ENCODE measurements at regions not wholly inside any gene's neighbourhood (a gene's known extent, or its start where the extent isn't known, plus 50 kb on each side); places are given as distances from the start of the nearest gene placed in this dataset.
"Not testable (repeated sequence)": the region's sequence is repeated elsewhere in the genome, so short reads cannot be mapped to it uniquely, and the experiment has no call there.

DNA sequence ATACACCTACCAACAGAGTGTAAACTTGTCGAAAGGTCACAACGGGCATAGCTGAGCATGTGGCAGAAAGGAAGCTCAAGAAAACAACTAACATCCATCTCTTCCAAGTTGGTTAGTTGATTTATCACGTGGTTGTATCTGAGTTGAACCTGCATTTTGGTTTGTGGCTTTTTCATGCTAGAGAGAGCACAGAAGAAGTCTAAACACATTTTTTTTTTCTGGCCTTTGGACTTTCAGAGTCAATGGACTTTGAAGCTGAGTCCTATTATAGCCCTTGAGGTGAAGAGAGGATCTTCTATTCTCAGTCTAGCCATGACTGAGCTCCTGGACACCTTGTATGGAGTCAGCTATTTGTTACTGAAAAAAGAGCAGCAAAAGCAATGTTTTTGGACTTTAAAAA is 150.6 kb upstream of the TRPC5 start:
- 60 to 63% methylated on average over 1 to 3 of the region's 3 CpGs for WGBS, 2 donors
- no peak for DNase-seq

DNA sequence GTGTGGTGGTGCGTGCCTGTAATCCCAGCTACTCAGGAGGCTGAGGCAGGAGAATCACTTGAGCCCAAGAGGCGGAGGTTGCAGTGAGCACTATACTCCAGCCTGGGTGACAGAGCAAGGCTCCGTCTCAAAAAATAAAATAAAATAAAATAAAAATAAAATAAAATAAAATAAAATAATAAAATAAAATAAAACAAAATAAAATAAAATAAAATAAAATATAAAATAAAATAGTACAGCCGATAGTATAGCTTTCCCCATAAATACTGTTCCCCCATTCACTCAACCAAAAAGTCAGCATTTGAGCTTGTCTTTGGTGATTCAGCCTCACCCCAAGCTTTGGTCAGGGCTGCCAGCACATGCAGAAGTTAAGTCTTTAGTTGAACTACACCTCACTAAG is 144.2 kb upstream of the TRPC5 start:
- H3K4me1 ChIP-seq; ATAC-seq (ENCODE audit: low FRiP score in 2 of 2); H3K9me3 ChIP-seq; H3K36me3 ChIP-seq; H3K4me3 ChIP-seq; H3K27ac ChIP-seq; DNase-seq; H3K27me3 ChIP-seq: not testable (repeated sequence)
- WGBS, 2 donors, result 90 to 95% methylated on average over 4 of the region's 4 CpGs

More for the DNA sequence above, 150.6 kb upstream of the TRPC5 start:
- no peaks in the 10 kb centered on the region for H3K4me1 ChIP-seq
- no peak overlapping the region for H3K4me3 ChIP-seq
- H3K9me3 ChIP-seq, result no peaks in the 10 kb centered on the region
- H3K27me3 ChIP-seq, result no peaks in the 10 kb centered on the region
- no peak for ATAC-seq (ENCODE audit: low FRiP score in 2 of 2)
- H3K36me3 ChIP-seq, result no peaks in the 10 kb centered on the region
- no peak overlapping the region for H3K27ac ChIP-seq
- TF ChIP-seq, protein P1, sequence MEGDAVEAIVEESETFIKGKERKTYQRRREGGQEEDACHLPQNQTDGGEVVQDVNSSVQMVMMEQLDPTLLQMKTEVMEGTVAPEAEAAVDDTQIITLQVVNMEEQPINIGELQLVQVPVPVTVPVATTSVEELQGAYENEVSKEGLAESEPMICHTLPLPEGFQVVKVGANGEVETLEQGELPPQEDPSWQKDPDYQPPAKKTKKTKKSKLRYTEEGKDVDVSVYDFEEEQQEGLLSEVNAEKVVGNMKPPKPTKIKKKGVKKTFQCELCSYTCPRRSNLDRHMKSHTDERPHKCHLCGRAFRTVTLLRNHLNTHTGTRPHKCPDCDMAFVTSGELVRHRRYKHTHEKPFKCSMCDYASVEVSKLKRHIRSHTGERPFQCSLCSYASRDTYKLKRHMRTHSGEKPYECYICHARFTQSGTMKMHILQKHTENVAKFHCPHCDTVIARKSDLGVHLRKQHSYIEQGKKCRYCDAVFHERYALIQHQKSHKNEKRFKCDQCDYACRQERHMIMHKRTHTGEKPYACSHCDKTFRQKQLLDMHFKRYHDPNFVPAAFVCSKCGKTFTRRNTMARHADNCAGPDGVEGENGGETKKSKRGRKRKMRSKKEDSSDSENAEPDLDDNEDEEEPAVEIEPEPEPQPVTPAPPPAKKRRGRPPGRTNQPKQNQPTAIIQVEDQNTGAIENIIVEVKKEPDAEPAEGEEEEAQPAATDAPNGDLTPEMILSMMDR (IDR thresholded peaks at IDR 0.05), result no peak
- TF ChIP-seq POLR2AphosphoS5 (IDR thresholded peaks at IDR 0.05) (no peak), EP300 (IDR thresholded peaks at IDR 0.05) (no peak), POLR2A (IDR thresholded peaks at IDR 0.05) (no peak)

DNA sequence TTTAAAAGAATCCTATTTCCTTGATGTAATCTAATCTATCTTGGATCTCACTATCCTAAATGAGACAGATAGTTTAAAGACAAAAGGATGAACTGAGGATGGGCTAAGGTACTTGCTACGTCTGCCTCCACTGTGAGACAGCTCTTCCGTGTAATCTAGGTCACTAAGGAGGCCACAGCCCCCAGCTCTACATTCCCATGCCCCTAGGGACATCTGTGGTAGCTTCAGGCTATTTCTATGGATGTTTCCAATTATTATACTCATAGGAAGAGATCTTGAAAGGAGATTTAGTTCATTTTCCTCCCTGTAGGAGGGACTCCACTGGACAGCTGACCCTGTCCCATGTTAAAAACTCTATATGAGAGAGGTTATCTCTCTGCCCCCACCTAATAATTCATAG is 140.8 kb upstream of the TRPC5 start:
- WGBS, 2 donors, result 50 to 55% methylated on average over 2 of the region's 2 CpGs

DNA sequence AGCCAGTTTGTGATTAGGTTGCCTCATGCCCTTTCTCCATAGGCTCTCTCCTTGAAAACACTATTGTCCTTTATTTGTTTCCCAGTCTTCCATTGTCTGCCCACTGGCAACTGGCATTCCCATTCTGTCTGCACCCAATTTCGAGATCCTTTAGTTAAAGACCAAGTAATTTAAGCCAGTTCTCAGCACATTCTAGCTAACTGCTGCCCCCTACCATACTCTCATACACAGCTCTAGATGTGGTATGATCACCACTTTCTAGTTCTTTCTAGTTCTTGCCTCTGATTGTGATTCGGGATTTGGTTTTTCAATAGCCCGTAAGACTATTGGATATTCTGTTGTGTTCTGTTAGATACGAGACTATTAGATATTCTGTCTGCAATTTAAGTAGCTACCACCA is 135.8 kb upstream of the TRPC5 start:
- no peaks in the 10 kb centered on the region for H3K36me3 ChIP-seq
- ATAC-seq (ENCODE audit: low FRiP score in 2 of 2) (no peak), DNase-seq (no peak)
- H3K4me1 ChIP-seq, result no peaks in the 10 kb centered on the region
- H3K27ac ChIP-seq, result no peak overlapping the region
- no peak overlapping the region for H3K4me3 ChIP-seq
- H3K27me3 ChIP-seq, result no peaks in the 10 kb centered on the region
- 79 to 85% methylated on average over 4 of the region's 4 CpGs for WGBS, 2 donors
- TF ChIP-seq POLR2AphosphoS5 (IDR thresholded peaks at IDR 0.05), result no peak
- TF ChIP-seq EP300 (IDR thresholded peaks at IDR 0.05), result no peak
- TF ChIP-seq, protein P1 (IDR thresholded peaks at IDR 0.05), result no peak
- no peak for TF ChIP-seq POLR2A (IDR thresholded peaks at IDR 0.05)
- no peaks in the 10 kb centered on the region for H3K9me3 ChIP-seq

More for the DNA sequence above, 140.8 kb upstream of the TRPC5 start:
- H3K4me3 ChIP-seq, result no peak overlapping the region
- ATAC-seq (ENCODE audit: low FRiP score in 2 of 2) (no peak), DNase-seq (no peak)
- no peaks in the 10 kb centered on the region for H3K9me3 ChIP-seq
- H3K36me3 ChIP-seq, result no peaks in the 10 kb centered on the region
- no peaks in the 10 kb centered on the region for H3K27me3 ChIP-seq
- H3K4me1 ChIP-seq, result no peaks in the 10 kb centered on the region
- TF ChIP-seq EP300 (IDR thresholded peaks at IDR 0.05) (no peak), POLR2AphosphoS5 (IDR thresholded peaks at IDR 0.05) (no peak)
- H3K27ac ChIP-seq, result no peak overlapping the region

DNA sequence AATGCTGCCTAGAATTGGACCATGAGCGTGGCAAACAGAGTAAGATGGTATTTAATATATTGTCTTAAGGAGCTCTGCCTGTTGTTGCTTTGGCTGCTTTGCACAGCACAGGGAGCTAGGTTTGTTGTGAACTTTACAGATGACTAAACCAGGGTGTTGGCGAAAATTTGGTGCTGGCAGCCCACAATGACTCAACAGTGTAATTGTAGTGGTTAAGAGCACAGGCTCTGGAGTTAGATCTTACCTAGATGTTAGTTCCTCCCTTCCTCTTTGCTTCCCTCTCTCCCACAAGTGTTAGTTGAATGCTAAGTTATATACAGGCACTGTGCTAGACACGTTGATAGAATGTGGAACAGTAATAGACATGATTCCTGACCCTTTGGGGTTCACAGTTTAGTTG is 128.9 kb upstream of the TRPC5 start:
- Histone ChIP-seq H3K9me3 (no peaks in the 10 kb centered on the region), H3K27me3 (no peaks in the 10 kb centered on the region)
- no peak for ATAC-seq (ENCODE audit: low FRiP score in 2 of 2)

DNA sequence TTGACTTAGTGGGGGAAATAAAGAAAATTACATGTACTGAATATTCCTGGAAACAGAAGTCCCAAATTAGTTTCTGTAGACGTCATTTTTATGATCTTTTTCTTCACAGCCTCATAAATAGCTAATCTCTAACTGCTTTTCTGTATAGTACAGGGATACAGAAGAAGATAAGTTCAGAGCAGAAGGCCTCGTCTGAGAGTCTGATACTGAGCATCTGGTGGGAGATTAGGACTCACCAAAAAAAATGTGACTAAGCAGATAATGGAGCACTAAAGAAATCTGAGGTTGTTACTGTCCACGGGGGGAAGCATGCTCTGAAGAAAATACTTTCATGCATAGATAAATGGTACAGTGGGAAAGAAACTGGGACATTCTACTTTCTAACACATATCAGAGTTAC is 115.3 kb upstream of the TRPC5 start:
- no peaks in the 10 kb centered on the region for H3K27me3 ChIP-seq
- ATAC-seq (ENCODE audit: low FRiP score in 2 of 2) (no peak), DNase-seq (no peak)
- no peak overlapping the region for H3K27ac ChIP-seq
- H3K4me1 ChIP-seq, result no peaks in the 10 kb centered on the region
- H3K36me3 ChIP-seq, result no peaks in the 10 kb centered on the region
- WGBS, 2 donors, result 51 to 60% methylated on average over 3 of the region's 3 CpGs
- no peak overlapping the region for H3K4me3 ChIP-seq
- TF ChIP-seq POLR2AphosphoS5 (IDR thresholded peaks at IDR 0.05) (no peak), EP300 (IDR thresholded peaks at IDR 0.05) (no peak), POLR2A (IDR thresholded peaks at IDR 0.05) (no peak)
- TF ChIP-seq, protein P1 (IDR thresholded peaks at IDR 0.05), result no peak
- H3K9me3 ChIP-seq, result no peaks in the 10 kb centered on the region

More for the DNA sequence above, 128.9 kb upstream of the TRPC5 start:
- Histone ChIP-seq H3K4me1 (no peaks in the 10 kb centered on the region), H3K4me3 (no peak overlapping the region), H3K36me3 (no peaks in the 10 kb centered on the region), H3K27ac (no peak overlapping the region)
- DNase-seq, result no peak
- 57 to 64% methylated on average over 1 to 3 of the region's 3 CpGs for WGBS, 2 donors
- TF ChIP-seq EP300 (IDR thresholded peaks at IDR 0.05) (no peak), POLR2AphosphoS5 (IDR thresholded peaks at IDR 0.05) (no peak), POLR2A (IDR thresholded peaks at IDR 0.05) (no peak)
- TF ChIP-seq, protein P1 (IDR thresholded peaks at IDR 0.05), result no peak

All from upper lobe of left lung (tissue), 6 donors.